CD14-positive monocyte (primary cell): ENCODE measurements at regions not wholly inside any gene's neighbourhood (a gene's known extent, or its start where the extent isn't known, plus 50 kb on each side); places are given as distances from the start of the nearest gene placed in this dataset.

Experiments used
- DNase-seq, 3 donors: peaks; one replicate each; pipeline ENCODE4 v3.0.0-alpha.2; 2011 to 2022
- H2AFZ ChIP-seq: 2 replicates; pipeline ENCODE4 v1.6.0; 2012; ENCODE audit warnings: mild to moderate bottlenecking, low read depth, low read length, inconsistent platforms; ENCODE audit not compliant: insufficient read depth, poor library complexity, severe bottlenecking
- H3K27ac ChIP-seq, 2 donors: 1 replicate in 1 of 2; 2 replicates in 1 of 2; pipeline ENCODE4 v1.5.1; 2012 to 2013; ENCODE audit warnings: low read length in 2 of 2, control low read depth in 1 of 2, inconsistent platforms in 1 of 2, low read depth in 1 of 2, mild to moderate bottlenecking in 1 of 2
- H3K27me3 ChIP-seq, 2 donors: one replicate each; pipeline versions ENCODE4 v1.6.0 to v1.6.1; 2011 to 2013; ENCODE audit warnings: low read length in 2 of 2; ENCODE audit not compliant: control insufficient read depth in 2 of 2, insufficient read depth in 2 of 2
- H3K36me3 ChIP-seq, 2 donors: replicated peaks in 1 of 2; 1 replicate in 1 of 2; 2 replicates in 1 of 2; pipeline versions ENCODE4 v1.5.1 to v1.6.1; 2012 to 2013; ENCODE audit warnings: low read length in 2 of 2, control low read depth in 1 of 2, inconsistent platforms in 1 of 2, mild to moderate bottlenecking in 1 of 2; ENCODE audit not compliant: insufficient read depth in 2 of 2, control insufficient read depth in 1 of 2
- H3K4me1 ChIP-seq, 2 donors: 1 replicate in 1 of 2; 2 replicates in 1 of 2; pipeline versions ENCODE4 v1.5.1 to v1.6.1; 2012 to 2013; ENCODE audit warnings: low read length in 2 of 2, control low read depth in 1 of 2, inconsistent platforms in 1 of 2, mild to moderate bottlenecking in 1 of 2, moderate library complexity in 1 of 2; ENCODE audit not compliant: insufficient read depth in 2 of 2, control insufficient read depth in 1 of 2
- H3K4me2 ChIP-seq: replicated peaks from 2 replicates; pipeline ENCODE3; 2012; ENCODE audit warnings: low read length, moderate library complexity, mild to moderate bottlenecking; ENCODE audit not compliant: poor library complexity, severe bottlenecking; ENCODE audit errors: extremely low read depth
- H3K4me3 ChIP-seq, 3 experiments: fragments of 200-600 bp in 1 of 3; sonication (generic) in 1 of 3; replicated peaks in 1 of 3; 1 replicate in 2 of 3; 2 replicates in 1 of 3; pipeline ENCODE4 v1.5.1; 2011 to 2013; ENCODE audit warnings: low read length in 3 of 3, mild to moderate bottlenecking in 3 of 3, control low read depth in 2 of 3, low read depth in 2 of 3, inconsistent platforms in 1 of 3, moderate library complexity in 1 of 3
- H3K79me2 ChIP-seq: 2 replicates; pipeline ENCODE4 v1.6.0; 2012; ENCODE audit warnings: mild to moderate bottlenecking, control low read depth, inconsistent platforms, low read length, moderate library complexity; ENCODE audit not compliant: insufficient read depth
- H3K9ac ChIP-seq: 2 replicates; pipeline ENCODE4 v1.6.0; 2017; ENCODE audit warnings: low read length, mild to moderate bottlenecking; ENCODE audit not compliant: insufficient read depth, poor library complexity, severe bottlenecking
- H3K9me3 ChIP-seq, 2 donors: replicated peaks in 1 of 2; 1 replicate in 1 of 2; 2 replicates in 1 of 2; pipeline versions ENCODE4 v1.5.1 to v1.6.1; 2012 to 2013; ENCODE audit warnings: low read length in 2 of 2, control low read depth in 1 of 2; ENCODE audit not compliant: control insufficient read depth in 1 of 2, insufficient read depth in 1 of 2
- H4K20me1 ChIP-seq: 2 replicates; pipeline ENCODE4 v1.6.0; 2012; ENCODE audit warnings: mild to moderate bottlenecking, low read length, control low read depth, moderate library complexity; ENCODE audit not compliant: insufficient read depth
- H3K27ac Mint-ChIP-seq, 7 donors: one replicate each; pipeline ENCODE4 v1.8.0; 2020; ENCODE audit warnings: mild to moderate bottlenecking in 7 of 7, mixed read lengths in 7 of 7, moderate library complexity in 6 of 7, inconsistent platforms in 2 of 7
- H3K27me3 Mint-ChIP-seq, 3 donors: one replicate each; pipeline ENCODE4 v1.8.0; 2021 to 2022; ENCODE audit warnings: low read depth in 3 of 3, mild to moderate bottlenecking in 3 of 3, mixed read lengths in 3 of 3, moderate library complexity in 3 of 3, inconsistent platforms in 1 of 3
- H3K36me3 Mint-ChIP-seq, 2 donors: one replicate each; pipeline ENCODE4 v1.8.0; 2020; ENCODE audit warnings: mixed read lengths in 2 of 2, inconsistent platforms in 1 of 2, mild to moderate bottlenecking in 1 of 2
- H3K4me1 Mint-ChIP-seq: one replicate; pipeline ENCODE4 v1.8.0; 2020; ENCODE audit warnings: mild to moderate bottlenecking, mixed read lengths
- H3K4me3 Mint-ChIP-seq, 2 donors: one replicate each; pipeline ENCODE4 v1.8.0; 2020; ENCODE audit warnings: mild to moderate bottlenecking in 2 of 2, mixed read lengths in 2 of 2, moderate library complexity in 1 of 2
- H3K9me3 Mint-ChIP-seq, 7 donors: one replicate each; pipeline ENCODE4 v1.8.0; 2020 to 2022; ENCODE audit warnings: mixed read lengths in 7 of 7, mild to moderate bottlenecking in 6 of 7, moderate library complexity in 6 of 7, inconsistent platforms in 2 of 7
- CTCF ChIP-seq: fragments of 200-600 bp; IDR thresholded peaks from one replicate; pipeline ENCODE4 v1.8.0; 2022; ENCODE audit warnings: antibody characterized with exemption, mild to moderate bottlenecking
- WGBS: methylation state at CpG from one replicate; pipeline ENCODE4 v1.1.5; 2013; ENCODE audit warnings: missing lambda C conversion rate; ENCODE audit not compliant: insufficient coverage; 5-methylcytosine and 5-hydroxymethylcytosine counted together
- intact Hi-C, 2 donors: fragments of 100-400 bp; cut with micrococcal nuclease; formaldehyde crosslinking; loops; one replicate each; pipeline versions ENCODE4 v1.15.0 to v1.15.1; 2023

- Histone ChIP-seq H3K4me3 (no peak overlapping the region), H3K79me2 (no peaks in the 10 kb centered on the region), H3K27me3 (no peaks in the 10 kb centered on the region), H3K36me3 (no peaks in the 10 kb centered on the region), H2AFZ (no peak overlapping the region), H4K20me1 (no peaks in the 10 kb centered on the region), H3K4me2 (no peak overlapping the region), H3K9ac (no peak overlapping the region), H3K27ac (no peak overlapping the region), H3K9me3 (peaks cover 7 to 19% of the 10 kb centered on the region in 2 donors), H3K4me1 (no peaks in the 10 kb centered on the region)
- H3K4me1 Mint-ChIP-seq, result no peaks in the 10 kb centered on the region
- WGBS, result 93% methylated on average over 3 of the region's 4 CpGs
- H3K36me3 Mint-ChIP-seq, result no peaks in the 10 kb centered on the region
- H3K27me3 Mint-ChIP-seq, result no peaks in the 10 kb centered on the region
- intact Hi-C loops, result no loop called here
- TF ChIP-seq CTCF, result no peak
- DNase-seq, result no peak
- H3K4me3 Mint-ChIP-seq, result no peak overlapping the region
- no peak overlapping the region for H3K27ac Mint-ChIP-seq
- H3K9me3 Mint-ChIP-seq, result peaks cover 0 to 15% (median 10%) of the 10 kb centered on the region in 7 donors
Measured at GRCh38 chr3:26058901-26059321, 269.0 kb downstream of the OXSM start.

- no peak overlapping the region for H2AFZ ChIP-seq
- DNase-seq, result no peak
- H3K4me1 ChIP-seq, result no peaks in the 10 kb centered on the region
- Mint-ChIP-seq H3K4me3 (no peak overlapping the region), H3K27ac (no peak overlapping the region), H3K9me3 (peaks cover 0 to 9% (median 6%) of the 10 kb centered on the region in 7 donors), H3K36me3 (no peaks in the 10 kb centered on the region), H3K27me3 (no peaks in the 10 kb centered on the region), H3K4me1 (no peaks in the 10 kb centered on the region)
- H3K4me2 ChIP-seq, result no peak overlapping the region
- no peaks in the 10 kb centered on the region for H3K36me3 ChIP-seq
- H3K9ac ChIP-seq, result no peak overlapping the region
- H3K79me2 ChIP-seq, result no peaks in the 10 kb centered on the region
- no peaks in the 10 kb centered on the region for H3K27me3 ChIP-seq
- H3K9me3 ChIP-seq, result peaks cover 0 to 9% of the 10 kb centered on the region in 2 donors
- no peak overlapping the region for H3K27ac ChIP-seq
- no peaks in the 10 kb centered on the region for H4K20me1 ChIP-seq
- intact Hi-C loops, result no loop called here
- H3K4me3 ChIP-seq, result no peak overlapping the region
- TF ChIP-seq CTCF, result no peak
Measured at GRCh38 chr3:26061947-26062346, 272.1 kb downstream of the OXSM start.
